Kidney glomerular epithelial cell (primary cell): ENCODE measurements at regions not wholly inside any gene's neighbourhood (a gene's known extent, or its start where the extent isn't known, plus 50 kb on each side); places are given as distances from the start of the nearest gene placed in this dataset.
A peak's percentile ranks its signal among the peaks of the same experiment; 100 is the strongest.

ENCODE experiments used
- DNase-seq: peaks from one replicate; lab custom pipeline; 2025; lab: John Stamatoyannopoulos, UW

DNA sequence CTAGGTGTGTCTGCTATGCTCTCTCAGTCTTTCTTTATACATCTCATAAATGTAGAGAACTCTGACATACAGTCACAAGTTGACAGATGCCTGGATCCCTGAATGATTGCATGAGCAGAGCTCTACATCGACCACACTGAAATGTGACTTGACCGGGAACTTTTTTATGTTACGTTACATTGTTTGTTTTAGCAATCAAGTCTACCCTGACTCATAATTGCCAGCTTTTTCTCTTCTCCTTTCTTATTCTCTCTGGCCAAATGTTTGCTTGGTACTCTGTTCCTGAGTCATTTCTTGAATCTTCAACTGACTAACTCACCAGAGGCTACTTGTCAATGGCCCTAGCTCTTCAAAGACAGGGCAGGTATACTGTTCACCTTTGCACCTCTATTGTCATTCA, 213.6 kb upstream of the DTNBP1 start:
- peak; percentile 29 for DNase-seq

GRCh38 chr6:15875797-15876196, 213.0 kb upstream of the DTNBP1 start:
- DNase-seq, result no peak

DNA sequence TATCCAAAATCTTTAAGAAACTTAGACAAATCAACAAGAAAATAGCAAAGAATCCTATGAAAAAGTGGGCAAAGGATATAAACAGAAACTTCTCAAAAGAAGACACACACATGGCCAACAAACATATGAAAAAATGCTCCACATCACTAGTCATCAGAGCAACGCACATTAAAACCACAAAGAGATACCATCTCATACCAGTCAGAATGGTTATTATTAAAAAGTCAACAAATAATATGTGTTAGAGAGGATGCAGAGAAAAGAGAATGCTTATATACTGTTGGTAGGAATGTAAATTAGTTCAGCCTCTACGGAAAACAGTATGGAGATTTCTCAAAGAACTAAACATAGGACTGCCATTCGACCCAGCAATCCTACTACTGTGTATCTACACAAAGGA, 212.0 kb upstream of the DTNBP1 start:
- no peak for DNase-seq

DNA sequence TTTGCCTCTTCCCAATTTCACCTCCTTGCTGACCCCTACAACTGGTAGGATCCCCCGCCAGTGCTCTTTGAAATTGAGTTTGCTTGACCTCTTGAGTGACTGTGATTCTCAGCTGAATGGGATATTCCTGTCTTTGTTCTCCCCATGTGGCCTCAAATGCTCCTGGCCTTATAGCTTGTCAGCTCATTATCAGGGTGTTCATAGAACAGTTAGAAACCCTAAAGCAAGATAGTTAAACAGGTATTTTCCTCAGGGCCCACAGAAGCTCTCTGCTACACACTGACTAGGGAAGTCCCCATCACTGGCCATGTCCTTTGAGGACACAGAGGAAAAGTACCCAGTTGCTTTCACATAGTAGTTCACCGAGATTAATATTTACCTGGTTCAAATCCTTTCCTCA, 211.5 kb upstream of the DTNBP1 start:
- DNase-seq, result no peak

GRCh38 chr6:15872241-15873103, 209.6 kb upstream of the DTNBP1 start:
- DNase-seq, result peak; percentile 25

DNA sequence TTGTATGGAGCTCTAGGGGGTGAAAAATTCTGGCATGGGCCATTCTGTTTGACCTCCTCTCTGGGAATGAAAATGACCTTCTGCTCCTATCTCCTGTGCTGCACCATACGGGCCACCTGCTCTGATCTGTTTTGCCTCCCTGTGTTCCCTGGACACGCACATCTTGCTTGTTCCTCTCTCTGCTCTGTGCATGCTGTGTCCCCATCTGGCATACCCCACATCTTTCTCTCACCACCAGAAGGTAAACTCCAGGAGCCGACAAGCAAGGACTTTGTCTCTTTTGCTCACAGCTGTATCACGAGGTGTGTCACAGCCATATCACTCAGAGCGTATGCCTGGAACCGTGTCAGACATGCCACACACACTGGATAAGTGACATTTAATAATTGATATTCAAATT, 208.4 kb upstream of the DTNBP1 start:
- no peak for DNase-seq

DNA sequence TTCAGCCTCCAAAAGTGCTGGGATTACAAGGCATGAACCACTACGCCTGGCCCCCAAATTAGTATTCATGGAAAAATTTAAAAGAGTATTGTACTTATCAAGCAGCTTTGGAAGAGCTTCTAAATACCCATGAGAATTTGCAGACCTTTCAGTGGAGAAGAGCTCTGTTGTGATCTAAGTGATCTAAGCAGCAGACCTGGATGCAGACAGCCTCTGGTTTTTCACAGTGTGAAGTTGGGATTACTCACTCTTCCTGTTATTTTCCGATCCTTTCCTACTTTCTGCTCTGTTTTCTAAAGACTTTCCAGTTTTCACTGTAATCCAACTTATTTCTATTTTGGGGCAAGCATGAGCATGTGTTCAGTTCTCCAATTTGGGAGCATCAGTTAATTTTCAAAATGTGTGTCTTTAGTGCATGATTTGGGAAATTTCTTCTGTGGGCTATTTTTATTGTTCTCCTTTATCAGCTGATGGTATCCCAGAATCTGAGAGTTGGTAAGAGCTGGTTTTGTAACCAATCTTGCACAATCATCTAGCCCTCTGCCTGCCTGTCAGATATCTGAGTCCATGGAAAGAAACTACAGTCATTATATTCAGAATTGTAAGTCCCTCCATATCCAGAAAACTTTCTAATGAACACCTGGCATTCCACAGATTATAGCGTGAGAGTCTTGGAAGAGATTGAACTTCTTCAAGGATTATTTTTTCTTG, 207.7 kb upstream of the DTNBP1 start:
- DNase-seq, result no peak

DNA sequence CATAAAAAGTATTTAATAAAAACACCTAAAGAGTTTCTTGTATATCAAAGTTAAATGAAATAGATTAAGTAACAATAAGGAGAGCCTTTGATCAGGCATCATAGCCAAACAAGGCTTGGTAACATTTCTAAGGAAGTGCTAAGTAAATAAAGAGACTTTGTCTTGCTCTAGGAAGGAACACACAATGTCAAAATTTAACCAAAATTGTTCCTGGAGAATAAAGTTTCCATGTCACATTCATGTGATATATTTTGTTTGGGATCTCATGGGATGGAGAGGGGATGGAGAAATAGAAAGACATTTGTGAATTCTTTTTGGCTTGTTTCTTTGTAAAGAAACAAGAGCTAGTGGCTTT, 201.9 kb upstream of the DTNBP1 start:
- DNase-seq, result no peak

DNA sequence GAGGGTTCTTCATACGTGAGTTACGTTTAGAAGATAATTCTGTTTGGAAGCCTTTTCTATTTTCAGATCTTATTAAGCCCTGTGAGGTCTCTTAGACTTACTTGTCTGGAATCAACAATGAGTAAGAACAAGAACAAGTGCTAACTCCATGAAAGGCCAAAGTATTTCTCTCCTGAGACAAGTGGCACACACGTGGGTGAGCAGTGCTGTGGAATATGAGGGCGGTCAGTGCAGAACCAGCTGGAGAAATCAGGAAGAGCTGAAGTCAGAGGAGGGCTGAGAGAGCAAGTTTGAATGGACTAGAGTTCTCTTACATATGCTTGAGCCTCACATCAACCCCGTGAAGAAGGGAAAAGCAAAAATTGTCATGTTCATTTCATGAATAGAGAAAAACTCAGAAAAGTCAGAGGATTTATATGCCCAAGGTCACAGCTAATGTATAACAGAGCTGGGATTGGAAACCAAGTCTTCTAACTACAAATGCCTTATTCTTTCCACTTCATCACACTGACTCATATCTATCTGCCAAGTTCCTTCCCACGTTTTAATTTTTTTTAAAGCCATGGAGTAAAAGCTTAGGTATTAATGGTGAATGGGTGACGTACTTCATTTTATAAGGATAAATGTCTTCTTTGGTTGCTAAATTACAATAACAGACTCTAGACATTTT, 201.3 kb upstream of the DTNBP1 start:
- DNase-seq, result peak; percentile 16

DNA sequence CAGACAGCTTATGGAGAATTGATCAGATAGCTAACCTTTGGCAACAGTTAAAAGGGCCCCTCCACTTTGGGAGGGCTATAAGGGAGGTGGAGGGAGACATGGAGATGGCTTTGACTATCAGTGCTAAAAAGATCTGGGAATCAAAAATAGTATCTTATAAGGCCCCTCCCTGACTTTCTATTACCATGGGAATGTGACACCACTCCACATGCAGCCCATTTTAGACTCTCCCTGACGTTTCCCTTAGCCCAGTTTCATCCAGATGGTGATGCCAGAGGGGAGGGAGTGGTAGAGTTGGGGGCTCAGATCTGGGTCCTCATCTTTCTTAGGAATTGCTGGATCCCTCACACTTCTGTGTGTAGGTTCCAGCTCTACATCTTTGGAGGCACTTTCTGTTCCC, 200.0 kb upstream of the DTNBP1 start:
- DNase-seq, result no peak

- no peak for DNase-seq
These were observed 198.7 kb upstream of the DTNBP1 start for GRCh38 chr6:15861486-15861885.

DNA sequence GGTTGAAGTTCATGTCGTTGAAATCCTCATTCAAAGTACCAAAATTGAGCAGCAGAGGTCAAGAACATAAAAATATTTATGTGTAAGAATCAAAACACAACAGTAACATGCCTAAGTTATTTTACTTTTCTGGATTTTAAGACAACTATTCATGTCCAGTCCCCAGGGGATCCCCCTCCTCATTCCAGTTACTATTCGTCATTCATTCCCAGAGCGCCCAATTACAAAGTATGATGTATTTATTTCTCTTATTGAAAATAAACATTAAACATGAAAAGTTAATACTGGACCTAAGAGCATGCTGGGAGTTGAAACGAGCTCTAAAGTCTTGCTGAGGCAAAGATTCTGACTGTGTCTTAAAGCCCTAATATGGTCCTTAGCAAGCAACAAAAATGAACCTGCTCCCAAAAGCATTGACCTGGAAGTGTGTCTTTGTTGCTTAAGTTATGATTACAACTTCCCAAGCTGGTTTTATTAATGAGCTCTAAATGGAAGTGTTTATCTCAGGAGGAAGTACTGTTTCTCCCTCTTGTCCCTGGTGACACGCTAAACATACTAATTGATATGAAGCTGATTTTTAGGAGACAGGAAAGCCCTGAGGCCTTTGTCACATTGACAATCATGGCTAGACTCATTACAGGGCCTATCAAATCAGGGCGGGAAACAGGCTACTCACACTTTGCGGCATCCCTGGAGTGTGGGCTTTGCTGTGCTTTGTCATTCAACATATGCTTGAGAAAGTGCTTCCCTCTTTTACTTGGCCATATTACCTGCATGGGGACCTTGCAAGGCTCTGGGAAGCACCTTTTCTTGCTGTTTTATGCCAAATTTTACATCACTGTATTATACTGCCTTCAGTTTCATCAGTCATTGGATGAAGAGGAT, 192.2 kb upstream of the DTNBP1 start:
- DNase-seq, result no peak

- no peak for DNase-seq
These were observed 191.6 kb upstream of the DTNBP1 start for GRCh38 chr6:15854378-15854777.

DNA sequence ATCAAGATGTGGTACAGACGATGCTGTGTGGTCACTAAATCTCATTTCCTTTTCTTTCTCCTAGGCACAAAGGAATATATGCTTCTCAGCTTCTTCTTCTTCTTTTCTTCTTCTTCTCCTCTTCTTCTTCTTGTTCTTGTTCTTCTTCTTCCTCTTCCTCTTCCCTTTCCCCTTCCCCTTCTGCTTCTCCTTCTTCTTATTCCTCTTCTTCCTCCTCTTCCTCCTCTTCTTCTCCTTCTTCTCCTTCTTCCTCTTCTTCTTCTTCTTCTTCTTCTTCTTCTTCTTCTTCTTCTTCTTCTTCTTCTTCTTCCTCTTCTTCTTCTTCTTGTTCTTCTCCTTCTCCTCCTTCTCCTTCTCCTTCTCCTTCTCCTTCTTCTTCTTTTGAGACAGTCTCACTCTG, 190.4 kb upstream of the DTNBP1 start:
- no peak for DNase-seq

DNA sequence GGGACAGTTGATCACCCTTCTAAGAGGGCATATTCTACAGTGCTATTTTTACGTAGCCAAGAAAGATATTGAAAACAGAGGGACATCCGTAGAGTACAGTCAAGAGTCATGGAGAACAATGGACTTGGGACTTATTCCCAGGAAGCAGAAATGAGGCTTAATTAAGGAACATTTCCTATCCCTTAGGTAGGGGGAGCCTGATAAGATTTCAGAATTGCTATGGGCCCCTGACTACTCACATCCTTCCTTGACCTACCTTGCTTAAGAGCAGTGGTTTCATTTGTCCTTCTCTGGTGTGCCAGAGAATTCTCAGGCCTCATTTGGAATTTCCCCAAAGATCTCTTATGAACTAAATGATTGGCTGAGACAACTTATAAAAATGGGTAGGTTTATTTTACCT, 189.5 kb upstream of the DTNBP1 start:
- no peak for DNase-seq

- DNase-seq, result no peak
These were observed 186.6 kb upstream of the DTNBP1 start for GRCh38 chr6:15849395-15849794.

- DNase-seq, result no peak
These were observed 182.7 kb upstream of the DTNBP1 start for GRCh38 chr6:15845492-15845891.

- DNase-seq, result no peak
These were observed 180.9 kb upstream of the DTNBP1 start for GRCh38 chr6:15843764-15844163.

GRCh38 chr6:15843226-15843625, 180.4 kb upstream of the DTNBP1 start:
- no peak for DNase-seq

GRCh38 chr6:15842727-15843117, 179.9 kb upstream of the DTNBP1 start:
- DNase-seq, result no peak

DNA sequence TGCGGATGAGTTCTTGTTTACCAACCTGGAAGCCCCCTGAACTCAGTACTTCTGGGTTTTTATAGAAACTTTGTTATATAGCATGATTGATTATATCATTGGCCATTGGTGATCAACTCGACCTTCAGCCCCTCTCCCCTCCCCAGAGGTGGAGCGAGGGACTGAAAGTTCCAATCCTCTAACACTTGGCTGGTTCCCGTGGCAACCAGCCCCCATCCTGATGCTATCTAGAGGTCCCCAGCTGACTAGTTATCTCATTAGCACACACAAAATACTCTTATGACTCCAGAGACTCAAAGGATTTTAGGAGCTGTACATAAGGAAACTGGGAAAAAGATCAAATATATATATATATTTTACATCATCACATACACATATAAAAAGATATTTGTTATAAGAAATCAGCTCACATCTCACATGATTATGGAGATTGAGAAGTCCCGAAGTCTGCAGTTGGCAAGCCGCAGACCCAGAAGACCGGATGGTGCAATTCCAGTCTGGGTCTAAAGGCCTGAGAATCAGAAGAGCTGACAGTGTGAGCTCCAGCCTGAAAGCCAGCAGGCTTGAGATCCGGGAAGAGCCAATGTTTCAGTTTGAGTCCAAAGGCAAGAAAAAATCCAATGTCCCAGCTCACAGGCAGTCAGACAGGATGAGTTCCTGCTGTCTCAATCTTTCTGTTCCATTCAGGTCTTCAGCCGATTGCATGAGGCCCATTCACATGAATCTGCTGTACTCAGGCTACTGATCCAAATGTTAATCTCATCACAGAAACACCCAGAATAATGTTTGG, 179.3 kb upstream of the DTNBP1 start:
- DNase-seq, result no peak
